B cell (primary cell): ENCODE measurements at regions not wholly inside any gene's neighbourhood (a gene's known extent, or its start where the extent isn't known, plus 50 kb on each side); places are given as distances from the start of the nearest gene placed in this dataset.

Experiments used
- ATAC-seq: fragments of 200-7000 bp; cut with Tn5 transposase; one replicate; pipeline ENCODE4 v1.10.0; 2021; ENCODE audit warnings: low read depth, mild to moderate bottlenecking, moderate number of reproducible peaks, moderate library complexity
- CTCF ChIA-PET: fragments of 350-600 bp; sonication (Branson Sonifier 250); formaldehyde crosslinking; loops from one replicate; lab custom pipeline; 2021; ENCODE audit warnings: antibody characterized with exemption, inconsistent platforms; lab: Charles Lee
- POLR2A ChIA-PET: fragments of 350-600 bp; sonication (Branson Sonifier 250); formaldehyde crosslinking; loops from one replicate; lab custom pipeline; 2021; ENCODE audit warnings: antibody characterized with exemption; lab: Charles Lee
- DNase-seq: peaks from one replicate; pipeline ENCODE4 v3.0.0; 2013
- H2AFZ ChIP-seq: 2 replicates; pipeline ENCODE4 v1.6.1; 2012; ENCODE audit warnings: mild to moderate bottlenecking, low read depth, low read length; ENCODE audit not compliant: insufficient read depth, poor library complexity, severe bottlenecking
- H3K27ac ChIP-seq, 2 donors: 1 replicate in 1 of 2; 2 replicates in 1 of 2; pipeline ENCODE4 v1.5.1; 2012 to 2013; ENCODE audit warnings: low read length in 2 of 2, mild to moderate bottlenecking in 2 of 2, moderate library complexity in 1 of 2
- H3K27me3 ChIP-seq, 4 experiments: fragments of 200-600 bp in 1 of 4; sonication (generic) in 1 of 4; replicated peaks in 1 of 4; 1 replicate in 2 of 4; 2 replicates in 2 of 4; pipeline versions ENCODE4 v1.6.1 to v1.7.0; 2013 to 2016; ENCODE audit warnings: low read length in 3 of 4, mild to moderate bottlenecking in 2 of 4, mixed read lengths in 1 of 4, moderate library complexity in 1 of 4; ENCODE audit not compliant: insufficient read depth in 4 of 4, control insufficient read depth in 3 of 4; ENCODE audit errors: control extremely low read depth in 1 of 4
- H3K36me3 ChIP-seq, 2 experiments: replicated peaks in 1 of 2; 1 replicate in 1 of 2; 2 replicates in 1 of 2; pipeline versions ENCODE4 v1.6.1 to v1.7.1; 2013; ENCODE audit warnings: low read length in 1 of 2; ENCODE audit not compliant: insufficient read depth in 2 of 2, control insufficient read depth in 1 of 2; ENCODE audit errors: control extremely low read depth in 1 of 2, extremely low read depth in 1 of 2
- H3K4me1 ChIP-seq, 2 donors: fragments of 200-600 bp in 1 of 2; sonication (generic) in 1 of 2; 1 replicate in 1 of 2; 2 replicates in 1 of 2; pipeline versions ENCODE4 v1.5.1 to v1.6.1; 2013 to 2017; ENCODE audit warnings: low read length in 2 of 2; ENCODE audit not compliant: control insufficient read depth in 2 of 2, insufficient read depth in 2 of 2
- H3K4me2 ChIP-seq: replicated peaks from 2 replicates; pipeline ENCODE3; 2012; ENCODE audit warnings: mild to moderate bottlenecking, low read depth, low read length; ENCODE audit not compliant: poor library complexity, severe bottlenecking
- H3K4me3 ChIP-seq, 5 experiments: fragments of 200-600 bp in 1 of 5; sonication (generic) in 1 of 5; 1 replicate in 3 of 5; 2 replicates in 2 of 5; pipeline versions ENCODE4 v1.5.1 to v1.7.0; 2011 to 2016; ENCODE audit warnings: low read length in 4 of 5, mild to moderate bottlenecking in 4 of 5, low read depth in 2 of 5, control low read depth in 1 of 5, moderate library complexity in 1 of 5; ENCODE audit not compliant: insufficient read depth in 1 of 5; ENCODE audit errors: control extremely low read depth in 1 of 5, extremely low read depth in 1 of 5
- H3K79me2 ChIP-seq: fragments of 200-600 bp; sonication (generic); one replicate; pipeline ENCODE4 v1.6.0; 2016; ENCODE audit warnings: low read length; ENCODE audit not compliant: control insufficient read depth, insufficient read depth
- H3K9ac ChIP-seq: fragments of 200-600 bp; sonication (generic); 2 replicates; pipeline ENCODE4 v1.6.1; 2017; ENCODE audit warnings: mild to moderate bottlenecking, low read length, moderate library complexity
- H3K9me3 ChIP-seq, 3 donors: one replicate each; pipeline versions ENCODE4 v1.6.1 to v1.7.1; 2013; ENCODE audit warnings: low read length in 2 of 3; ENCODE audit not compliant: control insufficient read depth in 2 of 3, insufficient read depth in 1 of 3; ENCODE audit errors: control extremely low read depth in 1 of 3
- H4K20me1 ChIP-seq: 2 replicates; pipeline ENCODE4 v1.6.0; 2012; ENCODE audit warnings: mild to moderate bottlenecking, low read length; ENCODE audit not compliant: insufficient read depth, control insufficient read depth, poor library complexity, severe bottlenecking
- H3K27ac Mint-ChIP-seq: one replicate; pipeline ENCODE4 v1.8.0; 2021; ENCODE audit warnings: mixed read lengths
- H3K27me3 Mint-ChIP-seq: one replicate; pipeline ENCODE4 v1.8.0; 2021; ENCODE audit warnings: mixed read lengths
- H3K4me1 Mint-ChIP-seq: one replicate; pipeline ENCODE4 v1.8.0; 2021; ENCODE audit warnings: mixed read lengths
- H3K4me3 Mint-ChIP-seq: one replicate; pipeline ENCODE4 v1.8.0; 2021; ENCODE audit warnings: mixed read lengths
- H3K9me3 Mint-ChIP-seq: one replicate; pipeline ENCODE4 v1.8.0; 2022; ENCODE audit warnings: mixed read lengths; ENCODE audit not compliant: insufficient read depth
- EZH2 ChIP-seq: IDR thresholded peaks from 2 replicates; pipeline ENCODE4 v1.6.1; 2012; ENCODE audit warnings: borderline replicate concordance, low read depth, mild to moderate bottlenecking, moderate library complexity, low read length; ENCODE audit not compliant: insufficient read depth, poor library complexity, severe bottlenecking
- WGBS: methylation state at CpG from one replicate; pipeline ENCODE4 v1.1.5; 2013; ENCODE audit warnings: missing lambda C conversion rate; ENCODE audit not compliant: insufficient coverage; 5-methylcytosine and 5-hydroxymethylcytosine counted together
- intact Hi-C: fragments of 100-400 bp; cut with micrococcal nuclease; formaldehyde crosslinking; loops from one replicate; pipeline ENCODE4 v1.10.0; 2022
- TF ChIP-seq, protein P1 (sequence below): fragments of 200-600 bp; IDR thresholded peaks from one replicate; pipeline ENCODE4 v1.8.0; 2022; ENCODE audit warnings: antibody characterized with exemption, mild to moderate bottlenecking

DNA sequence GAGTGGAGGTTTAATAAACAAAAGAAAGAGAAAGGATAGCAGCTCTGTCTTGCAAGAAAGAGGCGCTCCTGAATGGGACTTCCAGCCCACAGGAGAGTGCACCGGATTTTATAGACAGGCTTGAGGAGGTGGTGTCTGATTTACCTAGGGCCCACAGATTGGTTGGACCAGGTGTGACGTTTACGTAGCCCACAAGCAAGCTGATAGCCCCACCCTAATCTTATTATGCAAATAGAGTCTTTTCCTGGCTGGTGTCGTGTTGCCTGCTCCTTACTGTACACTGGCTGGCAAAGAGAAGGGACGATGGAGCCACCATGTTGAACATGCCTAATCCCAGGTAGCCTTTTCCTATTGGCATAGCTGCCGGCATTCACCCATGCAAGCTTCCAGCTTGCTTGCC, 319.7 kb upstream of the POM121L12 start:
- H3K4me1 Mint-ChIP-seq, result no peaks in the 10 kb centered on the region
- peaks cover 0 to 7% (median 3%) of the 10 kb centered on the region in 3 donors for H3K9me3 ChIP-seq
- ATAC-seq, result no peak
- POLR2A ChIA-PET, result no interaction called here
- H3K27me3 ChIP-seq, result no peaks in the 10 kb centered on the region
- H4K20me1 ChIP-seq, result no peaks in the 10 kb centered on the region
- no peaks in the 10 kb centered on the region for H3K36me3 ChIP-seq
- no peak for TF ChIP-seq EZH2
- intact Hi-C loops, result no loop called here
- no peak for DNase-seq
- CTCF ChIA-PET, result no interaction called here
- no peak overlapping the region for H3K27ac Mint-ChIP-seq
- H3K4me2 ChIP-seq, result no peak overlapping the region
- H3K9me3 Mint-ChIP-seq, result peaks cover 6% of the 10 kb centered on the region
- no peak overlapping the region for H2AFZ ChIP-seq
- H3K9ac ChIP-seq, result no peak overlapping the region
- H3K27ac ChIP-seq, result no peak overlapping the region
- no peak overlapping the region for H3K4me3 Mint-ChIP-seq
- no peaks in the 10 kb centered on the region for H3K4me1 ChIP-seq
- H3K79me2 ChIP-seq, result no peaks in the 10 kb centered on the region
- 94% methylated on average over 6 of the region's 7 CpGs for WGBS
- H3K27me3 Mint-ChIP-seq, result no peaks in the 10 kb centered on the region
- no peak overlapping the region for H3K4me3 ChIP-seq

DNA sequence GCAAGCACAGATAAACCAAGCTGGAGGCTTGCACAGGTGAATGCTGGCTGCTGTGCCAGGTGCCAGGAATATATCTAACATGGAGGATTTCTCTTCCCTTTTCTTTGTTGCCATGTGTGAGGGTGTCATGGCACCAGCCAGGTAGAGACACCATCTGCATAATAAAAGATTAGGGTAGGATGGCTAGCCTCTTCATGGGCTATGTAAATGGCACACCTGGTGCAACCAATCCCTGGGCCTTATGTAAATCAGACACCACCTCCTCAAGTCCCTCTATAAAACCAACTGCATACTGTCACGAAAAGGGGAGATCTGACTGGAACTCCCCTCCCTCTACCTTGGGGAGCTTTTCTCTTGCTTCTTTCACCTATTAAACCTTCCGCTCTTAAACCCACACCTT, 322.5 kb upstream of the POM121L12 start:
- no peak overlapping the region for H3K9ac ChIP-seq
- no peaks in the 10 kb centered on the region for H3K27me3 ChIP-seq
- peaks cover 0 to 7% (median 3%) of the 10 kb centered on the region in 3 donors for H3K9me3 ChIP-seq
- no peak overlapping the region for H3K4me3 ChIP-seq
- TF ChIP-seq, protein P1, sequence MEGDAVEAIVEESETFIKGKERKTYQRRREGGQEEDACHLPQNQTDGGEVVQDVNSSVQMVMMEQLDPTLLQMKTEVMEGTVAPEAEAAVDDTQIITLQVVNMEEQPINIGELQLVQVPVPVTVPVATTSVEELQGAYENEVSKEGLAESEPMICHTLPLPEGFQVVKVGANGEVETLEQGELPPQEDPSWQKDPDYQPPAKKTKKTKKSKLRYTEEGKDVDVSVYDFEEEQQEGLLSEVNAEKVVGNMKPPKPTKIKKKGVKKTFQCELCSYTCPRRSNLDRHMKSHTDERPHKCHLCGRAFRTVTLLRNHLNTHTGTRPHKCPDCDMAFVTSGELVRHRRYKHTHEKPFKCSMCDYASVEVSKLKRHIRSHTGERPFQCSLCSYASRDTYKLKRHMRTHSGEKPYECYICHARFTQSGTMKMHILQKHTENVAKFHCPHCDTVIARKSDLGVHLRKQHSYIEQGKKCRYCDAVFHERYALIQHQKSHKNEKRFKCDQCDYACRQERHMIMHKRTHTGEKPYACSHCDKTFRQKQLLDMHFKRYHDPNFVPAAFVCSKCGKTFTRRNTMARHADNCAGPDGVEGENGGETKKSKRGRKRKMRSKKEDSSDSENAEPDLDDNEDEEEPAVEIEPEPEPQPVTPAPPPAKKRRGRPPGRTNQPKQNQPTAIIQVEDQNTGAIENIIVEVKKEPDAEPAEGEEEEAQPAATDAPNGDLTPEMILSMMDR, result no peak
- no peak for TF ChIP-seq EZH2
- intact Hi-C loops, result no loop called here
- no peaks in the 10 kb centered on the region for H3K36me3 ChIP-seq
- H3K4me2 ChIP-seq, result no peak overlapping the region
- no peak overlapping the region for H2AFZ ChIP-seq
- Mint-ChIP-seq H3K27me3 (no peaks in the 10 kb centered on the region), H3K27ac (no peak overlapping the region), H3K4me1 (no peaks in the 10 kb centered on the region), H3K9me3 (peaks cover 9% of the 10 kb centered on the region), H3K4me3 (no peak overlapping the region)
- no peak overlapping the region for H3K27ac ChIP-seq
- H3K4me1 ChIP-seq, result no peaks in the 10 kb centered on the region
- ATAC-seq, result no peak
- H4K20me1 ChIP-seq, result no peaks in the 10 kb centered on the region
- no peak for DNase-seq
- no peaks in the 10 kb centered on the region for H3K79me2 ChIP-seq
- ChIA-PET CTCF (no interaction called here), POLR2A (no interaction called here)
- WGBS, result 45% methylated on average over 2 of the region's 2 CpGs
